ENCODE measurements at regions not wholly inside any gene's neighbourhood (a gene's known extent, or its start where the extent isn't known, plus 50 kb on each side); places are given as distances from the start of the nearest gene placed in this dataset.
"Not testable (repeated sequence)": the region's sequence is repeated elsewhere in the genome, so short reads cannot be mapped to it uniquely, and the experiment has no call there.

DNA sequence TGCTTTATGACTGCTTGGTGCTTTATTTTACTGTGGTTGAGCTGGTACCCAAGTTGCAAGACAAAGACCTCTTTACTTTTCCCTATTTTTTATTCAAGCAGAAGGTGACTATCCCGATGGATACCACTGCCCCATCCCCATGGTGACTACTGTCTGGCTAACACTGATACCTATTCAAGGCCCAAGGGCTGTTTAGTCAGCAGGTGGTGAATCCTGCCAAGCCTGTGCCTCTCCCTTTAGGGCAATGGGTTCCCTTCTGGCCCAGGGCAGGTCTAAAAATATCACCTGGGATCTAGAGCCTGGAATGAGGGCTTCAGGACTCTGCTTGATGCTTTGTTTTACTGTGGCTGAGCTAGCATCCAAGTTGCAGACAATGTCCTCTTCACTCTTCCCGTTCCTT, 510.0 kb upstream of the GRAMD2B start:
- no peak for DNase-seq

DNA sequence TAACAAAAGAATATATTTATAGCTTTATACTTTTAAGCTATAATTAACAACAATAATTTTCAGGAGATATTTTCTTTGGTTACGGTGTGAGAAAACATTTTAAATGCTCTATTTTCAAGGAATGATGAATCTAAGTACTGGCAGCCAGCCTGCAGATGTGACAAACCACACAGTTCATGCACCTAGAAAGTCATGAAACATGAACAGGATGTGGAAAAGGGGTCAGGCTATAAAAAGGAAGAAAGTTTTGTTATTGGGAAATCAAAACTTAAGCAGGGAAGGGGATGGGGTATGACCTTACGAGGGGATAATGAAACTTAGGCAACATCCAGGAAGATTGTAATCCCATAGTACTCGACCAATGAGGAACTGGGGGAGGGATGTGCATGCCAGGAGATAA, 508.7 kb upstream of the GRAMD2B start:
- no peak for DNase-seq

DNA sequence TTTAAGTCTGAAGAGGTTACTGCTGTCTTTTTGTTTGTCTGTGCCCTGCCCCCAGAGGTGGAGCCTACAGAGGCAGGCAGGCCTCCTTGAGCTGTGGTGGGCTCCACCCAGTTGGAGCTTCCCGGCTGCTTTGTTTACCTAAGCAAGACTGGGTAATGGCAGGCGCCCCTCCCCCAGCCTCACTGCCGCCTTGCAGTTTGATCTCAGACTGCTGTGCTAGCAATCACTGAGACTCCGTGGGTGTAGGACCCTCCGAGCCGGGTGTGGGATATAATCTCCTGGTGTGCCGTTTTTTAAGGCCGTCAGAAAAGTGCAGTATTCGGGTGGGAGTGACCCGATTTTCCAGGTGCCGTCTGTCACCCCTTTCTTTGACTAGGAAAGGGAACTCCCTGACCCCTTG, 499.3 kb upstream of the GRAMD2B start:
- not testable (repeated sequence) for DNase-seq

DNA sequence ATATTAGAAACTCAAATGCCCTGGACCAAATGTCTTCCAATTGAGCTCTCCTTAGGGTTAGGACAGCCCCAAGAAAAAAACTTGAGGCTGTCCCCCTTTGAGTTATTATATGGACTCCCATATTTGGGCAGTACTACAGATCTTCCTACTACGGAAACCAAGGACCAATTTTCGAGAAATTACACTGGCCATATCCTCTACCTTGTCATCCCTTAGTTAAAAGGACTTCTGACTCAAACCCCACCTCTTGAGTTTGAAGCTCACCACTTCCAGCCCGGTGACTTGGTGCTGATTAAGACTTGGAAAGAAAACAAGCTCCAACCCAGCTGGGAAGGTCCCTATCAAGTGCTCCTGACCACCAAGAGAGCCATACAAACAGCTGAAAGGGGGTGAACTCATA, 497.0 kb upstream of the GRAMD2B start:
- no peak for DNase-seq

DNA sequence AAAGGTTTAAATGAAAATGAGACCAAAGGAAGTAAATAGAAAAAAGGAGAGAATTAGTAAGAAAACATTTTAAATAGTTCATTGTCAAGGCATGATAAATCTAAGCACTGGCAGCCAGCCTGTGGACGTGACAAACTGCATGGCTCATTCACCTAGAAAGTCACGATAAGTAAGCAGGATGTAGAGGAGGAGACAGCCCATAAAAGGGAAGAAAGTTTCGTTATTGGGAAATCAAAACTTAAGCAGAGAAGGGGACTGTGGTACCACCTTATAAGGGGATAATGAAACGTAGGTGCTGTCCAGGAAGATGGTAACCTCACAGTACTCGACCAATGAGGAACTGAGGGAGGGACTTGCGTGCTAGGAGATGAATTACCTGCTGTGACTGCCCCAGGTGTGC, 494.5 kb upstream of the GRAMD2B start:
- DNase-seq = no peak

DNA sequence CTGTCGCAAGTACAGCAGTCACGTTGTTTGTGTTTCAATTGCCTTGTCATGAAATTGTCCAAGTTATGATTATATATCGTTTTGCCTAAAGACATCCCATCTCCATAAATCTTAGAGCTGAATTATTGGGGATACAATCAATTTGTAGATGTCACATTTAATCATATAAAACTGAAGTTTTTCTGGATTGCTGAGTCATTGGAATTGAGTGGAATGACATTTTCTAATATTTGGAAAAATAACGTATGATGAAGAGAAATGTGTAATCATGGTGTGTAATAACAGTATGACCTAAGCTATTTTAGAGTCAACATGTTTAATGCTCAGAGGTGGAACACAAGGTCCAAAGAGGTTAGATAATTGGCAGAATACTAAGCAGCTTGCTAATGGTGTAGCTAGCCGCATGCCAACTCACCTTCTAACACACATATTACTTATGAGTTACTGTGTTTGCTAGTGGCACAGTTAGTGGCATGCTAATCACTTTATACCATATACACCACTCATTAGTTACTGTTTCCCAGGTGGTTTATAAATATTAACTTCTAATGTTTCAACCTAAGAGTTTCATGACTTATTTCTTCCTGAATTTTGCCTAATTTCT, 473.1 kb upstream of the GRAMD2B start:
- no peak for DNase-seq

DNA sequence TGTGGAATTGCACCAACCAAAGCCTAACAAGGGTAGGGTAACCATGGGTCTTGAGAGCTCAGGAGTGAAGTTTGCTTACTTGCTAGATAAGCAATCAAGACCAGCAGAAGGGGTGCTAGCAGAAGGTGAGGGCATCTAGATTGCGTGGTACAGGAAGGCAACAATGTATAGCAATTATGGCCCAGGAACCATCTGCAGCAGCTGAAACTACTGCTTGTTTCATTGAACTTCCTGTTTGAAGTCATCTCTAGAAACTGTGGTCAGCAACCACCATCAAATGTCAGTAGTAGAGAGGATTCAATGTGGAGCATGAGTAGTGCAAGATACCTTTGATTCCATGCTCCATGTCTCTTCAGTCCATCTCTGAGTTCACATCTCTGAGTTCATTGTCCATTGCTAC, 462.1 kb upstream of the GRAMD2B start:
- no peak for DNase-seq

DNA sequence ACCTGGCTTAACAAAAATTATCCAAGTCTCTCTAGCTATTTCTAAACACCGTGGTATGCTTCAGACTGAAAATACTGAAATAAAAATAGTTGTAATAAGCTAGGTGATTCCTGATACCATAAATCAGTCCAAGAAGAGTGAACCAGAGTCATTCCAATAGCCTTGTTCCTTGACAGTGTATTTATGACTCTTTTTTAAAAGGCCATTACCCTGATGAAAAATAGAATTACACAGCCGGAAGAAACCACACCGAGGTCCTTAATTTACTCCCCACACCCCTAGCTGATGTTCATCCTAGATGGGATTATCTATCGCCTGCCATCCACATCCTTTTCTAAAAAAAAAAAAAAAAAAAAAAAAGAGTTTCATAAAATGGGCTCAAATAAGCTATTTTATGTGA, 457.6 kb upstream of the GRAMD2B start:
- no peak for DNase-seq

DNA sequence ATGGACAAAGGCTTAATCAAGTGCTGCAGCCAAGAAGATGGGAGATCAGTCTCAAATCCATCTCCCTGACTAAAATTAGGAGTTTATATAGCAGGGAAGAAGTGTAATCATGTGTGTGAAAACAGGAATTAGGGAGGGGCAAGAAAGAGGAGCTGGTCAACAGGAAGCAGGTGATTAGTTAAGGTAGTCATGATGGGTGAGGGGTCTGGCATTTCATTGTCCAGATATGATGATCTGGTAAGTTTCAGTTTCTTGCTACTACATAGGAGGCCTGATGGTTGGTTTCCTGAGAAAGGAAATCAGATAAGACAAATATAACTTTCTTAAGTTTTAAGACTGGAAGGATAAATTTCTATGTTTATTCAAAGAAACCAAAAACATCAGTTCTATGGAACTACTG, 455.6 kb upstream of the GRAMD2B start:
- DNase-seq = no peak

DNA sequence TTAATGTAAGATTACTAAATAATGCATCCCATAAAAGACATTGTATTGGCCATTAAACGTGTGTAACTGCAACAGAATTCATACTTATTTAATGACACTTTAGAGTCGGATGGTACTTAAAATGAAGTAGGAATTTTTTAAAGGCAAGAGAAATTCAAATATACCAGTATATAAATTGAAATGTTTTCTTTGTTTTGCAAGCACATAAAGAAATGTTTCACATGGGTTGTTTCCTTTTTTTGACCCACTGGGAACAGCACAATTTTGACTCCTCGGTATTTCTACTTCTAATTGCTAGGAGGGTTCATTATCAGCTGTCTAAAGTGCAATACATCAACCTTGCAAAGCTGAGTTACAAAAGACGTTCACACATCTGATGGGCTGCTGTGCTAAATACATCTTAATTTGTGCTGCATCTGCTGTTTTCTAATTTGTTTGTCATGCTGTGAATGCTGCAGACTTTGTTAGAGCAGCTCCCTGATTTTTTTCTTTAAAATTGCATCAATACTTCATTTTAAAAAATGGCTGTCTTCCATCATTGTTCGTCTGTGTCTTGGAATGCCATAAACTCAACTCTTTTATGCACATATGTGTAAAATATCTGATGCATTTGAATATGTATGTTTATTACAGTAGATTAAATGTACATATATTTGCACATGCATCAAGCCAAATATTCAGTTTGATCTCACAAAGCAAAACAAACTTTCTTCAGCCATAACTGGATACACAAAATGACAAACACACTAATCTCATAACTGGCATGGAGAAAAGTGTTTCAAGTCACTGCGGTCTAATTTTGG, 454.0 kb upstream of the GRAMD2B start:
- DNase-seq = no peak

DNA sequence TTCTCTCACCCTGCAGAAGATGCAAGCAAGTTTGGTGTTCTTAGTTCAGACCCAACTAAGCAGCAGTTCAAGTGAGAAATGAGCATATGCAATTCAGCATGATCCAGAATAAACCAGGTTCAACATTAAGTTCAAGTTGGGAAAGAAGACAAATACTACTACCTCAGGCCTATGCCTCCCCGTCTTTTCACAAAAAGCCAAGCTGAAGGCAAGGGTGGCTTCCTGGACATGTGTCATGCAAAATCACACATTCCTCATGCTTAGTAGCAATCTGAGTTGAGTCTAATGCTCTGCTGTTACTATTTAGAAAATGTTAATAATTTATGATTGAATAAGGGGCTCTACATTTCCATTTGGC, 453.4 kb upstream of the GRAMD2B start:
- DNase-seq = no peak

DNA sequence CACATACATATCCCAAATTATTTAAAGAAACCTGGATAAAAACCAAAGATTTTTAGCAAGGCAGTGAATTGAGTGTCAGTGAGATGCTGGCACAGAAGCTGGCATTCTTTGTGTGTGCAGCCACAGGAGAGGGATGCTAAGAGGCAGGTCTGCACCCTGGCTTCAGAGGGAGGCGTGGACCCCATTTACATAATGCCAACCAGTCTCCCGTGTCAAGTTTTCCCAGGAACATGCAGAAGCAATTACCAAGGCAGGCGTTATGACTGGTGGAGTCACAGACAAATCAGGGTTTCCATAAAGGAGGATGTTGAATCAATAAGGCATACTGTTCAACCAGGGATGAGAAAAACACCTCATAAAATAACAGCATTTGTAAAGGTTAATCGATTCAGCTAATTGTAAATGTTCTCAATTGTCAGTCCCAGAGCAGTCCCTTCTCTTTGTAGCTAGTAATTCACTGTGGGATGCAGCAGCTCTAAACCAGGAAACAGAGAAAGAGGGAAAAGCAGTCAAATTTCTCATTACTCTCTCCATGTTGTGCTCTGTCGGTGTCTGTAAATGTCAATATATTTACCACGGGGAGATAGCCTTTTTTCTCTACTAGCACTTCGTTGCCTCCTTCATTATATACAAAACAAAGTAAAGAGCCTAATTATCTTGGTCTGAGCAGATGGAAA, 452.4 kb upstream of the GRAMD2B start:
- DNase-seq = no peak

DNA sequence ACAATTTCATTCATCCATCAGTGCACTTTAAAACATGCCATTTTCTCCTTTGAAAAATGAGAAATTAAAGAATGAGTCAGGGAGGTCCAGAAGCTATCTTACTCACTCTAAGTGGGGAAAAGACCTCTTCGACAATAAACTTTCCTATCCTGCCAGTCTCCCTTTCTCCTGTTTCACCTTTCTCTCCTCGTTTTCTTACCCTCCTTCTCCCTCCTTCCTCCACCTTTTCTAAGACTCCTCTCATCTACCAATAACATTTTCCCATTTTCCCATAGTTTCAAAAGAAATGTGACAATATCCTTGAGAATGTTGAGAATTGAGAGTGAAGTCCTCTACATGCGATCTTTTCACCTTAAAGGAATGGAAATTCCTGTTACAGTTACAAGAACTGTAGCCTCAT, 450.5 kb upstream of the GRAMD2B start:
- no peak for DNase-seq

DNA sequence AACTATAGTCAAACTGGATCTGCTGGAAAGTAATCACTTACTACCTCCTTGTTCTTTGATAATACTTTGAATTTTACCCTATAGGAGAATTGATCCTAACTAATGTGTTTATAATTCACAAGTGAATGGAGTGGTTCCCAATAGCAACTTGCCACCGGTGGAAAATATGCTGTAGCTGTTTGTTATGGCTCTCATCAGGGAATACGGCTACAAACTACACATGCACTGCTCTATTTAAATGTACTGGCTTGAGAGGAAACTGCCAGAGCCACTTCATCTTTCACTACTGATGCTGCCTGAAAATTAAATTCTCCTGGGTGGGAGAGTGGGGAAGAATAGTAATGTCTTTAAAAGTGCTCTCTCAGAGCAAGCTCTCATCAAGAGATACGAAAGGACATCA, 448.5 kb upstream of the GRAMD2B start:
- DNase-seq = no peak

DNA sequence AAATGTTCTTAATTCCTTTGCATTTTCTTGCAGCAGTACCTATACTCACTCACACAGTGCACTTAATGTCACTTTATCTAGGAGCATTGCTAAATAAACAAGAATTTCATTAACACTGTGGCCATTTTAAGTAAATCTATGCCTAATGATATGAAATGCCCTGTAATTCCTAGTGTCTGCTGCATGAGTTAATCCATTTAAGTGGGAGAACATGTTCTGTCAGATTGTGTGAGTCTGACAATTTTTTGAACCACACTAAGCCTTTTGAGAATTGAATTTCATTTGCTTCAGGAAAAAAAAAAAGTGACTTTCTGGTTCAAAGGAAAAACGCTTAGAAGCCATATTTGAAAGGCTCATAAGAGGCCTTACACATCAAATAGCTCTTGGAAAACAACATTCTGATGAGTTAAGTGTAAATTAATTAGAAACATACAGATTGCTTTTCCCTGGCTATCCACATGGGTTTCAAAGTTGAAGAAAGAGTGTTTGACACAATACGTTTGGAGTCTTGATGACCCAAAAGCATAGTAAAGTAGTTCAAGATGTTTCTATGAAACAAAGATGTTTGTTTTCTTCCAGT, 446.7 kb upstream of the GRAMD2B start:
- DNase-seq = no peak

DNA sequence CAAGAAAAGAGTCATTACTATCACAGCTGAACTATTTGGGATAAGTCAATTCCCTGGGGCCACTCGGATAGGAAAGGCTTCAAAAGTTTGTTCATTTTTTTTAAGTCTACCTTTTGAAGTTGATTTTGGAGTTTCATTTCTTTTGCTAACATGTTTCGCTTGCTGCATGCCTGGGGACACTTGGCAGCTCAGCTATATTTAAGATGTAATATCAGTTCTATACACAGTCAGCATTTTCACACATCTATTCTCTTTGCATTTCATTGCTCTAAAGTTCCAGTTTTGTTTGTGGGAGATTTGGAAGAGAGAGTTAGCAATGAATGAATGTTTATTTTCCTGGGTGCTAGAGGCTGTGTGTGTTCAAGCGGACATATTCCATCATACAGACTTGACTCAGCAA, 445.2 kb upstream of the GRAMD2B start:
- DNase-seq = no peak

DNA sequence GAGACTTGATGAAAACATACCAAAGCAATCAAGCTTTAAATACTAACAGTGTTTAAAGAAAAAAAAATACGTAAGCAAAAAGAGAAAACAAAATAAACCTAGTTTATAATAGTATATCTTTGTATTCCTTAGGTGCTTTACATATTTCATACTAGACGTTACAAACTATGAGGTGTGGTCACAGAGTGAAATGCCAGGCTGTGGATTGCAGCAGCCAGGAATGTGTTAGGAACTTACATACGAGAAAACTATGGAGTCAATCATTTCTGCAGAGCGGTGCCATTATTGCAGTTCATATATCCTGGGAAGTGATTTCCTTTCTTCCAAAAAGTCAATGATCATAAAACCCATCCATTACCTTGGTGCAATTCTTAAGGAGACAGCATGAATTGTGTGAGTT, 443.6 kb upstream of the GRAMD2B start:
- no peak for DNase-seq

DNA sequence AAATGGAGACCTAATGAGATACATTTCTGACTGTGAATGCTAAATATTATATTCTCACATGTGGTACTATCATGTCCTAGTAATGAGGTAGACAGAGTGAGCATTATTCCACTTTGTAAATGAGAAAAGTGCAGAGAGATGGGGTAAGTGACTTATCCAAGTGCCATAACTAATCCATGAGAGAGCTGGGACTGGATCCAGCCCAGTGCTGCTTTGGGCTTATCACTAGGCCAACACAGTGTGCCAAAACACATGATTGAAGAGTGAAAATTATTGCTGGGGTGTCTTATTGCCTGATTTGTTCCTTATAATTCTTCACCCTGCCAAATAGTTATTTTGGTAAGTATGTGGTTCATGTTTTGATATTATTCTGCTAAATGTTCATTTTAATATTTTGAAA, 442.2 kb upstream of the GRAMD2B start:
- no peak for DNase-seq

DNA sequence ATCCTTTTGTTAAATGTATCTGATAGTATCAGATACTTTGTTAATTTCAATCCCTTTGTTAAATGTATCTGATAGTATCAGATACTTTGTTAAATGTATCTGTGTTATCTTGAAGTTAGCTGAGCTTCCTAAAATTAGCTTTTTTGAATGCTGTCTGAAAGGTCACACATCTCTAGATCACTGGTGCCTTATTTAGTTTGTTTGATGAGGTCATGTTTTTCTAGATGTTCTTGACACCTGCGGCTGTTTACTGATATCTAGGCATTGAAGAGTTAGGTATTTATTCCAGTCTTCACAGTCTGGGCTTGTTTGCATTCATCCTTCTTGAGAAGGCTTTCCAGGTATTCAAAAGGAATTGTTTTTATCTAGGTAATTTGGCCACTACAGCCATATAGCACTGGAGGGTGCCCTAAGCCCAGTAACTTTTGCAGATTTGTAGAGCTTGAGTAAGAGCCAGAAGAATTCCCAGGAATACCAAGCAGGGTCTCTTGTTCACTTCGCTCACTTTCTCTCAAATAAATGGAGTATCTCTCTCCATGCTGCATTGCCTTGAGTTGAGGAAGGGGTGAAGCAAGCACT, 435.4 kb upstream of the GRAMD2B start:
- no peak for DNase-seq

DNA sequence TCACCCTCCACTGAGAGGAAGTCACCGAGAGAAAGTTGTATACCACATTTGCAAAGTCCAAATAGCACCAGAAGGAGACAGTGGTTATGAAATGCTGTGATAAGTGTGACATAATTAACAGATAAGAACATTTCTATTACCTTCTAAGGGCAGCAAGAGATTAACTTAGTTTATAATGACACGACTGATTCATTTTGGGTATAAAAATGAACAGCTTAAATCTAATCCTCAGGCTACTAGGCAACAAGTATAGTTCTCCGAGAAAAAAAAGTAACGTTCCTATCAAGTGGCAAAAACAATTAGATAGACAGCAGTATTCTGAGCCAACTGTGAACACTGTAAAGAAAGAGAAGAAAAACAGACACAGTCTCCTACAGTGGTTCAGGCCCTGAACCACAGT, 431.2 kb upstream of the GRAMD2B start:
- DNase-seq = no peak

DNA sequence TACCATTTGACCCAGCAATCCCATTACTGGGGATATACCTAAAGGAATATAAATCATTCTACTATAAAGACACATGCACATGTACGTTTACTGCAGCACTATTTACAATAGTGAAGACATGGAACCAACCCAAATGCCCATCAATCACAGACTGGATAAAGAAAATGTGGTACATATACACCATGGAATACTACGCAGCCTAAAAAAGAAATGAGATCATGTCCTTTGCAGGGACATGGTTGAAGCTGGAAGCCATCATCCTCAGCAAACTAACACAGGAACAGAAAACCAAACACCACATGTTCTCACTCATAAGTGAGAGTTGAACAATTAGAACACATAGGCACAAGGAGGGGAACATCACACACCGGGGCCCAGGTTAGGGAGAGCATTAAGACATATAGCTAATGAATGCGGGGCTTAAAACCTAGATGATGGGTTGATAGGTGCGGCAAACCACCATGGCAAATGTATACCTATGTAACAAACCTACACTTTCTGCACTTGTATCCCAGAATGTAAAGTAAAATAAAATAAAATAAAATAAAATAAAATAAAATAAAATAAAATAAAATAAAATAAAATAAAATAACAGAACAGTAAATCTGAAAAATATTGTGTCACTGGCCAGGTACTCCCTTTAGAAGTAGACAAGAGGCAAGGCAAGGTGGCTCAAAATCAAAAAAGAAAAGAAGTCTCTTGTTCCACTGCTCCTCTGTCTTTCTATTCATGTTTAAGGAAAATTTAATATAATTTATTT, 423.8 kb upstream of the GRAMD2B start:
- not testable (repeated sequence) for DNase-seq

DNA sequence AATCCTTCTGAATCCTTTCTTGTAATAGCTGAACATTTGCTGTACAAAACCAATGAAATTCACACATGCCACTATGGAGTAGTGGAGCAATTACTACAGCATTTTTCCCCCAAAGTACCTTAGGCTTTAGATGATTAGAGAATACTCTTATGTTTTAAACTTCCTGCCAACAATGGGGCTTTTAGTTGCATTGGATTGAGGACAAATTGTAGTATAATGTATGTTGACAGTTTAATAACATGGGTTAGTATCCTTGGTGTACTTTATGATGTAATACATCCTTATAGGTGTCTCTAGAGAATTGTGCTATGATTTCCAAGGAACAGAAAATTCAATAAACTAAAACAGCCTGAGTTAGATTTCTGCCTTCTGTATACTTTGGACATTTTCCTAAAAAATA, 422.7 kb upstream of the GRAMD2B start:
- no peak for DNase-seq

Data from right lung (tissue), 2 donors.